Activated CD8-positive, alpha-beta memory T cell treated with anti-CD3 and anti-CD28 coated beads, Interleukin-2, amount 50 U/mL, for 1 hour (primary cell): ENCODE measurements at regions not wholly inside any gene's neighbourhood (a gene's known extent, or its start where the extent isn't known, plus 50 kb on each side); places are given as distances from the start of the nearest gene placed in this dataset.

Experiments used
- DNase-seq: peaks from one replicate; pipeline ENCODE4 v3.0.0-alpha.2; 2020; ENCODE audit errors: extremely low read depth

GRCh38 chr20:52267418-52267817 is 75.8 kb upstream of the ZFP64 start:
- no peak for DNase-seq

- DNase-seq, result no peak
These were observed 72.2 kb upstream of the ZFP64 start for GRCh38 chr20:52263757-52264156.

GRCh38 chr20:52261792-52262191 is 70.2 kb upstream of the ZFP64 start:
- no peak for DNase-seq

GRCh38 chr20:52259295-52259694 is 67.7 kb upstream of the ZFP64 start:
- no peak for DNase-seq

- DNase-seq, result no peak
These were observed 64.9 kb upstream of the ZFP64 start for GRCh38 chr20:52256454-52256853.

GRCh38 chr20:52252664-52253063 is 61.1 kb upstream of the ZFP64 start:
- DNase-seq, result no peak

GRCh38 chr20:52251827-52252226 is 60.2 kb upstream of the ZFP64 start:
- DNase-seq, result no peak

GRCh38 chr20:52251136-52251700 is 59.6 kb upstream of the ZFP64 start:
- no peak for DNase-seq

- DNase-seq, result no peak
These were observed 56.0 kb upstream of the ZFP64 start for GRCh38 chr20:52247548-52247947.

- no peak for DNase-seq
These were observed 54.8 kb upstream of the ZFP64 start for GRCh38 chr20:52246366-52246765.

- DNase-seq, result no peak
These were observed 53.1 kb upstream of the ZFP64 start for GRCh38 chr20:52244702-52245101.

- DNase-seq, result no peak
These were observed 51.0 kb upstream of the ZFP64 start for GRCh38 chr20:52242237-52243230.
